GM19043 (cell line): ENCODE measurements at regions not wholly inside any gene's neighbourhood (a gene's known extent, or its start where the extent isn't known, plus 50 kb on each side); places are given as distances from the start of the nearest gene placed in this dataset.
"Not testable (repeated sequence)": the region's sequence is repeated elsewhere in the genome, so short reads cannot be mapped to it uniquely, and the experiment has no call there.

Source experiments
- ATAC-seq: cut with Tn5 transposase; IDR thresholded peaks from one replicate; pipeline ENCODE4 v1.9.1; 2021; ENCODE audit warnings: low read depth; ENCODE audit not compliant: unreplicated experiment

DNA sequence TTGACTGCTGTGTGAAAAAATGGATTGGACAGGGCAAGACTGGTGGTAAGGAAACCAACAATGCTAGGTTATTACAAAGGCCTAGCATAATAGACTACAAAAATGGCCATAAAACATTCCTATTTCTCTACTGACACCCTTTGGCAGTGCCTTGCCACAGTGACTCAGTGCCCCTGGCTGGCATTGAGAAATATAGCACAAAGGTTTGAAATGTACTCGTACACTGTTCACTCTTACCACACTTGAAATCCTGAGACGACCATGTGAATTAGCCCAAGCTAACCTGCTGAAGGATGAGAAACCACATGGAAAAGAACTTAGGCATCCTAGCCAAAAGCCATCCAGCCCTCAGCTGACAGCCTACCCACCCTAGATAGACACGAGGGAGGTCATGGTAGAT lies 149.8 kb upstream of the PALMD start:
- no peak for ATAC-seq

- no peak for ATAC-seq
Observed at GRCh38 chr1:99497690-99498089, 148.2 kb upstream of the PALMD start.

GRCh38 chr1:99500541-99500940 lies 145.4 kb upstream of the PALMD start:
- ATAC-seq: no peak

GRCh38 chr1:99501871-99502270 lies 144.0 kb upstream of the PALMD start:
- no peak for ATAC-seq

GRCh38 chr1:99502400-99502799 lies 143.5 kb upstream of the PALMD start:
- ATAC-seq: no peak

- ATAC-seq: no peak
Observed at GRCh38 chr1:99503276-99503747, 142.6 kb upstream of the PALMD start.

- no peak for ATAC-seq
Observed at GRCh38 chr1:99504287-99504686, 141.6 kb upstream of the PALMD start.

- no peak for ATAC-seq
Observed at GRCh38 chr1:99506631-99507030, 139.3 kb upstream of the PALMD start.

DNA sequence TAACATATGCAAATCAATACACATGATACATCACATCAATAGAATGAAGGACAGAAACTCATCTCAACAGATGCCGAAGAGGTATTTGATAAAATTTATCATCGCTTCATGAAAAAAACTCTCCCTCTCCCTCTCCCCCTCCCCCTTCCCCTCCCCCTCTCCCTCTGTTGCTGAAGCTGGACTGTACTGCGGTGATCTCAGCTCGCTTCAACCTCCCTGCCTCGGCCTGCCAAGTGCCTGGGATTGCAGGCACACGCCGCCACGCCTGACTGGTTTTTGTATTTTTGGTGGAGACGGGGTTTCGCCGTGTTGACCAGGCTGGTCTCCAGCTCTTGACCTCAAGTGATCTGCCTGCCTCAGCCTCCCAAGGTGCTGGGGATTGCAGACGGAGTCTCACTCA lies 138.5 kb upstream of the PALMD start:
- ATAC-seq: not testable (repeated sequence)

- ATAC-seq: no peak
Observed at GRCh38 chr1:99507906-99508732, 137.8 kb upstream of the PALMD start.

DNA sequence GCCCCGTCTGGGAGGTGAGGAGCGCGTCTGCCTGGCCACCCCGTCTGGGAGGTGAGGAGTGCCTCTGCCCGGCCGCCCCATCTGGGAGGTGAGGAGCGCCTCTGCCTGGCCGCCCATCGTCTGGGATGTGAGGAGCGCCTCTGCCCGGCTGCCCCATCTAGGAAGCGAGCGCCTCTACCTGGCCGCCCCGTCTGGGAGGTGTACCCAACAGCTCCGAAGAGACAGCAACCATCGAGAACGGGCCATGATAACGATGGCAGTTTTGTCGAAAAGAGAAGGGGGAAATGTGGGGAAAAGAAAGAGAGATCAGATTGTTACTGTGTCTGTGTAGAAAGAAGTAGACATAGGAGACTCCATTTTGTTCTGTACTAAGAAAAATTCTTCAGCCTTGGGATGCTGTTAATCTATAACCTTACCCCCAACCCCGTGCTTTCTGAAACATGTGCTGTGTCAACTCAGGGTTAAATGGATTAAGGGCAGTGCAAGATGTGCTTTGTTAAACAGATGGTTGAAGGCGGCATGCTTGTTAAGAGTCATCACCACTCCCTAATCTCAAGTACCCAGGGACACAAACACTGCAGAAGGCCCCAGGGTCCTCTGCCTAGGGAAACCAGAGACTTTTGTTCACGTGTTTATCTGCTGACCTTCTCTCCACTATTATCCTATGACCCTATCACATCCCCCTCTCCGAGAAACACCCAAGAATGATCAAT lies 137.0 kb upstream of the PALMD start:
- ATAC-seq: not testable (repeated sequence)

DNA sequence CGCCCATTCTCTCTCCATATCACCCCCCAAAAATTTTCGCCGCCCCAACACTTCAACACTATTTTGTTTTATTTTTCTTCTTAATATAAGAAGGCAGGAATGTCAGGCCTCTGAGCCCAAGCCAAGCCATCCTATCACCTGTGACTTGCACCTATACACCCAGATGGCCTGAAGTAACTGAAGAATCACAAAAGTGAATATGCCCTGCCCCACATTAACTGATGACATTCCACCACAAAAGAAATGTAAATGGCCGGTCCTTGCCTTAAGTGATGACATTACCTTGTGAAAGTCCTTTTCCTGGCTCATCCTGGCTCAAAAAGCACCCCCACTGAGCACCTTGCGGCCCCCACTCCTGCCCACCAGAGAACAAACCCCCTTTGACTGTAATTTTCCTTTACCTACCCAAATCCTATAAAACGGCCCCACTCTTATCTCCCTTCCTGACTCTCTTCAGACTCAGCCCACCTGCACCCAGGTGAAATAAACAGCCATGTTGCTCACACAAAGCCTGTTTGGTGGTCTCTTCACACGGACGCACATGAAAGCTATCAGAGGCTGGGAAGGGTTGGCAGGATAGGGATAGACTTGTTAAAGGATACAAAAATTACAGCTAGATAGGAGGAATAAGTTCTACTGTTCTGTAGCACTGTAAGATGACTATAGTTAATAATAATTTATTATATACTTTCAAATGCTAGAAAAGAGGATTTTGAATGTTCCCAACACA lies 130.9 kb upstream of the PALMD start:
- not testable (repeated sequence) for ATAC-seq

DNA sequence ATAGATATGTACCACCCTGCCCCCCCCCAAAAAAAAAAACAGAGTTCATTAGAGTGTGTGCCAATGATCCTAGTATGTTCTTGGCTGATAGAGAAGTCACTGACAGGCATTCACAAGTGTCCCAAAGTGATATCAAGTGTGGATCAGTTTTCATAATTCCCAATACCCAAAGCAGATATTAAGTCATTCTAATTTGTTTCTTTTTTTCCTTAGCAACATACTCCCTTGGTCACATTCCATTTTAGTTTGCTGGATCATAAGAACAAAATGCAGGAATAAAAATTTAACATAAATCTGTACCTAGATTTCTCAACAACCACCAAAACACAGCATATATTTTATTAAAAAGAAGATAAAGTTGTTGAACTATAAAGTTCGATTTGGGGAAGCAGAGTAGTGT lies 129.8 kb upstream of the PALMD start:
- no peak for ATAC-seq

- ATAC-seq: no peak
Observed at GRCh38 chr1:99520121-99520520, 125.8 kb upstream of the PALMD start.

GRCh38 chr1:99525331-99525730 lies 120.6 kb upstream of the PALMD start:
- ATAC-seq: no peak

GRCh38 chr1:99527078-99527477 lies 118.8 kb upstream of the PALMD start:
- no peak for ATAC-seq

GRCh38 chr1:99527545-99527944 lies 118.4 kb upstream of the PALMD start:
- no peak for ATAC-seq

- ATAC-seq: no peak
Observed at GRCh38 chr1:99529002-99529401, 116.9 kb upstream of the PALMD start.

DNA sequence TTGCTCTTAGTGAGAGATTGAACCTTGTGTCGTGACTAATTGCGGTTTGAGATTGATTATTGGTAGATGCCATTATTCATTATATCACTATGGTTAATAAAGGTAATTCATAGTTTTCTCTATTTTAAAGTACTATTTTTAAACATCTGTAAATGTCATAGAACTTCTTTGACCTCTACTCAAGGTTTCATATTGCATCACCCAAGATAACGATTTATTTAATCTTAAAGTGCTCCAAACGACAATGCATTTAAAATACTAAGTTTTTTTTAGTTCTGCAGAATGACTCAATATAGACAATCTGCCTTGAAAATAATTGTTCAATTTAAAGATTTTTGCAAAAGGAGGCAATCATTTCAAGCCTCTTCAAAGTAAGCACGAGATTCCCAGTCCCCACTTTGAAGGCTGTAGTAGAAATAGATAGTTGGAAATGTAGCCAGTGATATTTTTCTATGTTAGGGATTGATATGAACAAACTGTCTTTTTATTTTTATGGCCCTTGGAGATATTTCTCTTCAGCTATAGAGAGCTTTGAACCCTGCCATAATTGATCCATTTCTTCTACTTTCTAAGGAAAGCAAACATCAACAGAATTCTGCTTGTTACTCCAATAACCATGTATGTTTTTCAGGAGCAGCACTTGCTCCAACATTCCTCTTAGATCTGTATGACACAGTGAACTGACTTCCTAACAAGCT lies 114.2 kb upstream of the PALMD start:
- ATAC-seq: no peak

DNA sequence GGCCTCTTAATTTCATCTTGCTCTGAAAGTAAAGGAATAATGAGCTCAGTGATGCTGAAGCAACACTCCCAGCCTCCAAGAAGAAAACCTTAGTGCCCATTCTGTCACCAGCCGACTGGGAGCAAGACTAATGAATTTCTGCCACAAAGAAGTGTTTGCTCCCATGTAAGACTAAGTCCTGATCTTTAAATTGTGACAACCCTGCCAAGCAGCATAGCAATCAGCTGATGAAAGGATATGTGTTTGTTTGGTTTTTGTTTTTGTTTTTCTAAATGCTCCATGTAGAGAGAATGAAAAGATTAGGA lies 113.7 kb upstream of the PALMD start:
- no peak for ATAC-seq
